BJ (cell line): ENCODE measurements at regions not wholly inside any gene's neighbourhood (a gene's known extent, or its start where the extent isn't known, plus 50 kb on each side); places are given as distances from the start of the nearest gene placed in this dataset.

ENCODE experiments used
- CTCF ChIA-PET: fragments of 350-600 bp; formaldehyde crosslinking; extraction: SDS; loops from one replicate; lab custom pipeline; 2021; ENCODE audit warnings: antibody characterized with exemption, inconsistent platforms; lab: Yijun Ruan, JAX
- POLR2A ChIA-PET: fragments of 300-600 bp; sonication (Branson Sonifier 250); formaldehyde crosslinking; extraction: SDS; loops from one replicate; lab custom pipeline; 2021; ENCODE audit warnings: antibody characterized with exemption; lab: Charles Lee
- DNase-seq: peaks from one replicate; pipeline ENCODE4 v3.0.0-alpha.2; 2011; ENCODE audit warnings: low read depth
- H3K27me3 ChIP-seq: 2 replicates; pipeline ENCODE4 v1.6.0; 2011; ENCODE audit warnings: low read length; ENCODE audit not compliant: control insufficient read depth, insufficient read depth
- H3K36me3 ChIP-seq: 2 replicates; pipeline ENCODE4 v1.5.1; 2011; ENCODE audit warnings: low read length; ENCODE audit not compliant: control insufficient read depth, insufficient read depth
- H3K4me3 ChIP-seq: 2 replicates; pipeline ENCODE4 v1.5.1; 2011; ENCODE audit warnings: low read depth, mild to moderate bottlenecking, control low read depth, low read length
- CTCF ChIP-seq: IDR thresholded peaks from 2 replicates; pipeline ENCODE4 v1.5.1; 2011; ENCODE audit warnings: low read depth, mild to moderate bottlenecking, control low read depth, inconsistent platforms, low read length, moderate library complexity; ENCODE audit not compliant: insufficient read depth

- Histone ChIP-seq H3K36me3 (no peaks in the 10 kb centered on the region), H3K27me3 (no peaks in the 10 kb centered on the region), H3K4me3 (no peak overlapping the region)
- CTCF ChIA-PET = interaction anchor here (1.0 to 1.1 kb wide), 2 partner anchors 13 to 27 kb away, joined by 3 read pairs; no protein-coding TSS in a partner anchor
- no peak for TF ChIP-seq CTCF
- no peak for DNase-seq
- POLR2A ChIA-PET = no interaction called here
Measured at GRCh38 chr11:122368796-122369195, 252.8 kb upstream of the BLID start.

- no peaks in the 10 kb centered on the region for H3K36me3 ChIP-seq
- ChIA-PET CTCF (interaction anchor here (0.6 to 1.1 kb wide), 6 partner anchors 12 to 1863 kb away, joined by 3 read pairs; no protein-coding TSS in a partner anchor), POLR2A (no interaction called here)
- no peak overlapping the region for H3K4me3 ChIP-seq
- DNase-seq = no peak
- no peaks in the 10 kb centered on the region for H3K27me3 ChIP-seq
- TF ChIP-seq CTCF = no peak
Measured at GRCh38 chr11:122367809-122368231, 251.8 kb upstream of the BLID start.

DNA sequence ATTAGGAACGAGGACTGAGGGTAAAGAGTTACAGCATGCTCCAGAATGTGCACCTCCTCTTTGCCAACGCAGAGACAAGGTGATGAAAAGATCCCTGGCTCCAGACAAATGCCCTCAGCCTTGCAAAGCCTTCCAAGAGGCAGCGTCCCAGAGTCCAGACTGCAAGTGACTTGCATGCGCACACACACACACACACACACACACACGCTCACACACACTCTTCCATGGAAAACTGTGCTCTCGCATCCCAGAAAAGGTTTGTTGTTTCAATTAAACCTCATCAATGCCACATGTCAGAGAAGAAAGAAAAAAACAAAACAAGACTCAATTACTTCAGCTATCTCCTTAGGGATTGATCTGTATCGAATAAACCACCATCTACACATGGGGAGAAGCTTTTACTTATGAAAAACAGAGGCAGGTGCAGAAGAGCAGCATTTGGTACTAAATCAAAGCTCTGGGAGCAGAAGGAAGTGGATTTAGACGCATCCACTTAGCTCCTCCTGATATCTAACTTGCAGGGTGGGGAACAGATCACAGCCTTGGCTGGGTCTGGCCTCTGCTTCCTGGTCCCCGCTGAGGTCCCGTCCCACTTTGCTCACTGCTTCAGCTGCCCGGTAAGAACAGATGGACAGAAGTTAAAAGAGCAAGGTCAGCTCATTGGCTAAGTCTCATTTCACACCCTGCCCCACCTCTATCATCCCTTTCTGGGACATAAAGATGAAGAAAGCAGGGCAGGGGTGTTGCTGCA, 249.8 kb upstream of the BLID start:
- Histone ChIP-seq H3K4me3 (peak overlapping the region; percentile 24), H3K27me3 (no peaks in the 10 kb centered on the region), H3K36me3 (no peaks in the 10 kb centered on the region)
- no peak for TF ChIP-seq CTCF
- DNase-seq = no peak
- POLR2A ChIA-PET = no interaction called here
- CTCF ChIA-PET = interaction anchor here (0.8 kb wide), 1 partner anchor 8 kb away, joined by 3 read pairs; no protein-coding TSS in a partner anchor

DNA sequence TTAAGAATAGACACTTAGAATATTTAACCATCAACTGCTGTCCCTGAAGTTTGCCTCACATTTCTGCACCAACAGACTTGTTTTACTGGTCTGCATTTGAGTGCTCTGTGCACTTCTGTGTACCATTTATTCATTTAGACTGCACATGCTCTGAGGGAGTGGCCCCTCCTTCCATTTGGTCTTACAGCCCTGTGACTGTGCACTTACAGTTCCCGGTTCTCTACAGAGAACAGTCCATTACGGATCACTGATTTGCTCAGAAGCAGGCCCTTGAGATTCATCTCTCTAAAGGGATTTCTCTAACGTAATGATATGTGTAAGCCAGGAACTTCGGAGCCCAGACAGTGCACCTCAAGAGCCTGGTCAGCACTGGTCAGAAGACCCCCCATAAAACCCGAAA, 247.3 kb upstream of the BLID start:
- Histone ChIP-seq H3K27me3 (no peaks in the 10 kb centered on the region), H3K36me3 (no peaks in the 10 kb centered on the region), H3K4me3 (no peak overlapping the region)
- no peak for DNase-seq
- CTCF ChIA-PET = no interaction called here
- TF ChIP-seq CTCF = no peak
- POLR2A ChIA-PET = no interaction called here

GRCh38 chr11:122362381-122362780, 246.4 kb upstream of the BLID start:
- Histone ChIP-seq H3K27me3 (no peaks in the 10 kb centered on the region), H3K4me3 (no peak overlapping the region), H3K36me3 (no peaks in the 10 kb centered on the region)
- TF ChIP-seq CTCF = no peak
- DNase-seq = no peak
- CTCF ChIA-PET = no interaction called here
- POLR2A ChIA-PET = no interaction called here
